ENCODE measurements at regions not wholly inside any gene's neighbourhood (a gene's known extent, or its start where the extent isn't known, plus 50 kb on each side); places are given as distances from the start of the nearest gene placed in this dataset.

DNA sequence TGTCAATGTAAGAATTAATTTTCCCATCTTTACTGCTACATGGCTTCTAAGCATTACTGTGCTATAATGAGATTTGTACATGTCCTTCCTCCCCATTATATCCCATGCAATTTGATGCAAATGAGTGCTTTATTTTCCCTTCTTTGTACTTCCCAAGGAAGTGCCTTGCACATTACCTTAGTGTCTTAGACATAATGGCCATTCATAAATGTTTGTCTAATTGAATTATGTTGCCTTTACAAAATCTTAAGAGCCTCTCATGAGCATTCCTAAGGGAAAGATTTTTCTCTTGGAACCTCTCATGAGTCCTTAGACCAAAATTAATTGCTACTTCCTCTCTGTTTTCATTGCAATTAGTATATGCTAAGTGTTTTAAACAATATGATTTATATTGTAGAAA lies 741.7 kb downstream of the RERGL start:
- no peaks in the 10 kb centered on the region for H3K9me3 ChIP-seq
- H3K27me3 ChIP-seq, result no peaks in the 10 kb centered on the region
- H3K27ac ChIP-seq, result no peak overlapping the region
- in situ Hi-C loops (cut with MboI; ENCODE audit: low pct_ligation_motif_present in 1 of 4, low pct_unique_long_range_greater_than_20kb in 1 of 4, low sequenced_read_pairs in 3 of 4) (no loop called here), intact Hi-C loops (cut with DNase I; ENCODE audit: low total_unique reads) (no loop called here)
- no peaks in the 10 kb centered on the region for H3K4me1 ChIP-seq
- no peak overlapping the region for H3K4me3 ChIP-seq
- no peaks in the 10 kb centered on the region for H3K36me3 ChIP-seq
- TF ChIP-seq POLR2AphosphoS5 (IDR thresholded peaks at IDR 0.05), result no peak
- no peak for TF ChIP-seq EP300 (IDR thresholded peaks at IDR 0.05; ENCODE audit: low read depth)
- TF ChIP-seq, protein P1, sequence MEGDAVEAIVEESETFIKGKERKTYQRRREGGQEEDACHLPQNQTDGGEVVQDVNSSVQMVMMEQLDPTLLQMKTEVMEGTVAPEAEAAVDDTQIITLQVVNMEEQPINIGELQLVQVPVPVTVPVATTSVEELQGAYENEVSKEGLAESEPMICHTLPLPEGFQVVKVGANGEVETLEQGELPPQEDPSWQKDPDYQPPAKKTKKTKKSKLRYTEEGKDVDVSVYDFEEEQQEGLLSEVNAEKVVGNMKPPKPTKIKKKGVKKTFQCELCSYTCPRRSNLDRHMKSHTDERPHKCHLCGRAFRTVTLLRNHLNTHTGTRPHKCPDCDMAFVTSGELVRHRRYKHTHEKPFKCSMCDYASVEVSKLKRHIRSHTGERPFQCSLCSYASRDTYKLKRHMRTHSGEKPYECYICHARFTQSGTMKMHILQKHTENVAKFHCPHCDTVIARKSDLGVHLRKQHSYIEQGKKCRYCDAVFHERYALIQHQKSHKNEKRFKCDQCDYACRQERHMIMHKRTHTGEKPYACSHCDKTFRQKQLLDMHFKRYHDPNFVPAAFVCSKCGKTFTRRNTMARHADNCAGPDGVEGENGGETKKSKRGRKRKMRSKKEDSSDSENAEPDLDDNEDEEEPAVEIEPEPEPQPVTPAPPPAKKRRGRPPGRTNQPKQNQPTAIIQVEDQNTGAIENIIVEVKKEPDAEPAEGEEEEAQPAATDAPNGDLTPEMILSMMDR (IDR thresholded peaks at IDR 0.05), result no peak
- TF ChIP-seq POLR2A (IDR thresholded peaks at IDR 0.05), result no peak
- no peak for DNase-seq

GRCh38 chr12:17344649-17345048 lies 738.7 kb upstream of the LMO3 start:
- TF ChIP-seq, protein P1 (IDR thresholded peaks at IDR 0.05), result no peak
- Histone ChIP-seq H3K36me3 (no peaks in the 10 kb centered on the region), H3K9me3 (no peaks in the 10 kb centered on the region), H3K4me1 (no peaks in the 10 kb centered on the region), H3K4me3 (no peak overlapping the region), H3K27me3 (no peaks in the 10 kb centered on the region), H3K27ac (no peak overlapping the region)
- no peak for DNase-seq
- 67 to 91% methylated on average over 1 of the region's 1 CpG for WGBS, 2 donors (ENCODE audit: low coverage in 1 of 2)
- intact Hi-C loops (cut with DNase I; ENCODE audit: low total_unique reads), result no loop called here
- in situ Hi-C loops (cut with MboI; ENCODE audit: low pct_ligation_motif_present in 1 of 4, low pct_unique_long_range_greater_than_20kb in 1 of 4, low sequenced_read_pairs in 3 of 4), result no loop called here

- no peak for DNase-seq
- H3K36me3 ChIP-seq, result no peaks in the 10 kb centered on the region
- intact Hi-C loops (cut with DNase I; ENCODE audit: low total_unique reads) (no loop called here), in situ Hi-C loops (cut with MboI; ENCODE audit: low pct_ligation_motif_present in 1 of 4, low pct_unique_long_range_greater_than_20kb in 1 of 4, low sequenced_read_pairs in 3 of 4) (no loop called here)
- no peaks in the 10 kb centered on the region for H3K4me1 ChIP-seq
- H3K27me3 ChIP-seq, result no peaks in the 10 kb centered on the region
- TF ChIP-seq POLR2AphosphoS5 (IDR thresholded peaks at IDR 0.05) (no peak), EP300 (IDR thresholded peaks at IDR 0.05; ENCODE audit: low read depth) (no peak), POLR2A (IDR thresholded peaks at IDR 0.05) (no peak)
- TF ChIP-seq, protein P1 (IDR thresholded peaks at IDR 0.05), result no peak
- H3K27ac ChIP-seq, result no peak overlapping the region
- H3K9me3 ChIP-seq, result peaks cover 0 to 3% of the 10 kb centered on the region in 2 donors
- H3K4me3 ChIP-seq, result no peak overlapping the region
- whole genome bisulfite sequencing, 2 donors (ENCODE audit: low coverage in 1 of 2), result 36% methylated on average over 1 of the region's 1 CpG; no CpG with 5 or more reads in 1 of the 2 donors
Observed at GRCh38 chr12:17342381-17342961, 736.5 kb upstream of the LMO3 start.

GRCh38 chr12:17335487-17335886 lies 729.5 kb upstream of the LMO3 start:
- intact Hi-C loops (cut with DNase I; ENCODE audit: low total_unique reads), result no loop called here
- WGBS, 2 donors (ENCODE audit: low coverage in 1 of 2), result 81% methylated on average over 3 of the region's 3 CpGs
- H3K27me3 ChIP-seq, result no peaks in the 10 kb centered on the region
- no peaks in the 10 kb centered on the region for H3K36me3 ChIP-seq
- no peak for TF ChIP-seq EP300 (IDR thresholded peaks at IDR 0.05; ENCODE audit: low read depth)
- TF ChIP-seq, protein P1 (IDR thresholded peaks at IDR 0.05), result no peak
- no peak for TF ChIP-seq POLR2AphosphoS5 (IDR thresholded peaks at IDR 0.05)
- no peak for TF ChIP-seq POLR2A (IDR thresholded peaks at IDR 0.05)
- H3K9me3 ChIP-seq, result peaks cover 0 to 3% of the 10 kb centered on the region in 2 donors
- H3K4me1 ChIP-seq, result no peaks in the 10 kb centered on the region
- in situ Hi-C loops (cut with MboI; ENCODE audit: low pct_ligation_motif_present in 1 of 4, low pct_unique_long_range_greater_than_20kb in 1 of 4, low sequenced_read_pairs in 3 of 4), result no loop called here
- H3K4me3 ChIP-seq, result no peak overlapping the region
- no peak overlapping the region for H3K27ac ChIP-seq
- DNase-seq, result no peak

Measured in transverse colon (tissue), 4 donors.